GM19238 (cell line): ENCODE measurements at regions not wholly inside any gene's neighbourhood (a gene's known extent, or its start where the extent isn't known, plus 50 kb on each side); places are given as distances from the start of the nearest gene placed in this dataset.
"Not testable (repeated sequence)": the region's sequence is repeated elsewhere in the genome, so short reads cannot be mapped to it uniquely, and the experiment has no call there.

Experiments used
- DNase-seq: peaks from one replicate; pipeline ENCODE4 v3.0.0; 2011; ENCODE audit warnings: low spot score; ENCODE audit not compliant: insufficient read length

GRCh38 chr7:12456506-12456905 lies 52.8 kb upstream of the VWDE start:
- no peak for DNase-seq

- DNase-seq = peak; percentile 16
Measured at GRCh38 chr7:12458520-12459131, 55.0 kb upstream of the VWDE start.

DNA sequence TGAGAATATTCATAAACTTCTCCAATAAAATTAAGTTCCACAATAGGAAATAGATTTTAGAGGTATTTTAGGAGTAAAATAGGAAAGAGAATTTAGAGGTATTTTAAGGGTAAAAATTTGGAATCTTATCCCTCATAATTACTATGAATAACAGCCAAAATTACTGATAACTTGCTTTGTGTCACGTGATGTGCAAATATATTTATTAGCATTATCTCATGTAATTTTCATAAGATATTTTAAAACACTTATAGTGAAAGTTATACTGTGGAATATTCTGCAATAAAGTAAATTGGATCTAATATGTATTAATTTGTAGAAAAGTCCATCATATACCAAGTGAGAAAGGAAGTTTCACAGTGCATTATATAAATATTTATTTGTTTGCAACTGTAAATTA lies 64.2 kb upstream of the VWDE start:
- no peak for DNase-seq

DNA sequence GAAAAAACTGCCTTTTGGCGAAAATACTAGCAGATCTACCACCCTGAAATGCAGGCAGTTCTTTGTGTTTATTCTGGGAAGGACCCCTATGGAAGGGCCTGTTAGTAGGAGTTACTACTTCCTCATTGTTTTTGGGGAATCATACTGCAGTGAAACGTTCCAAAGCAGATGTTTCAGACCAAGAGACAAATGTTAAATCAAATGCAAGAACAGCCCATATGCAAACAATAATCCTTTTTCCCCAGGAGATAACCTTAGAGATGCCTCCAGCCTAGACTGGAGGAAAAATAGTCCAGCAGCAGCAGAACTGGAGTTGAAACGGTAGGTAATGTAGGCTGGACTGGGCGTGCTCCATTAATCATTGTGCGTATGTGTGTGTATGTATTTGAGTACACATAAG lies 65.9 kb upstream of the VWDE start:
- DNase-seq = no peak

DNA sequence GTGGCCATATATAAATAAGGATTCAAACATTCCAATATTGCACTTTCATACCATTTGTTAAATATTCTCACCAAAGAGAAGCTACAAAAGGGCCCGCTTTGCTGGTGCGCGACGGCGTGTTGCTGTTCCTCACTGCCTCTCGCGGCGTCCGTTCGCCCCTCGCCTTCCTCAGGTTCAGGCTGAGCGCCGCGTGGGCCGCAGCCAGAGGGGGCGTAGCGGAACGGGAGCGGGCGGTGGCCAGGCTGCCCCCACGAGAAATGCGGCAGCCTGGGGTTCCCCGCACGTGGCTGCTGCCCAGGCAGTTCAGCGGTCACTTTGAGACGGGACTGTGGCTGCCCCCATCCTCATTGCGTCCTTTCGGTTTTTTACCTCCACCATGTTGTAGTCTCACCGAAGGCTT lies 67.3 kb upstream of the VWDE start:
- no peak for DNase-seq

DNA sequence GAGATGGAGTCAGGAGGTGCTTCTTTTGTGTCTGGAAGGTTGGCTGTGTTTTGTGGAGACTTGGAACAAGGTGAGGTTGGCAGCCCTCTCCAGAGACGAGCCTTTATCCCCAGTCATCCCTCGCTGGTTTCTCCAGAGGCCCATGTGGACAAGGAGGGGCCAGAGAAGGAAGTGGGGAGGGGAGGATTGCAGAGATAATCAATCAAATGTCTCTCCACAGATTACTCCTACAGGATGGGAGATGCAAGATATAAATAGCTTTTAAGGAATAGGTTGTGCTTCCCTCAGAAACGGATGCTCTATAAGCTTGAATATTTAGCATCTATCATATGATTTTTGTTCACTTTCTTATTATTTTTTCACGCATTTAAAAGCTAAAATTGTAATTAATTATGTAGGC lies 70.4 kb upstream of the VWDE start:
- DNase-seq = no peak

GRCh38 chr7:12475362-12476063 lies 71.8 kb upstream of the VWDE start:
- no peak for DNase-seq

GRCh38 chr7:12477620-12478019 lies 74.0 kb upstream of the VWDE start:
- no peak for DNase-seq

DNA sequence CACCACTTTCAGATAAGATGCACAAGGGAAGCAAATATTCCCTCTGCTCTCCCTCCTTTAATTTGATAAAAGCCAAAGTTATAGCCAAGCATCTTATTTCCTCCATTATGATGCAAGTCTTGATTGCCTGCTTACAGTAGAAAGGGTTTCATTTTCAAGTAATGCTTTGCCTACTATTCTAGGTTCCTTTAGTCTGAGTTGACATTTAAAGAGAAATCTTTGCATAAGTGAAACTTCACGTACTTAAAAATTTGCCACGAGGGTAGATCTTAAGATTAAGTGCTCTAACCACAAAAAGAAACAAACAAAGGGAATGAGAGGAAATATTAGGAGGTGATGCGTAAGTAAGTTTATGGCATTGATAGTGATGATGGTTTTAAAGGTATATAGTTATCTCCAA lies 78.1 kb upstream of the VWDE start:
- no peak for DNase-seq

- DNase-seq = no peak
Measured at GRCh38 chr7:12485845-12486244, 82.2 kb upstream of the VWDE start.

GRCh38 chr7:12488341-12488740 lies 82.2 kb upstream of the SCIN start:
- no peak for DNase-seq

GRCh38 chr7:12490107-12490688 lies 80.3 kb upstream of the SCIN start:
- DNase-seq = no peak

DNA sequence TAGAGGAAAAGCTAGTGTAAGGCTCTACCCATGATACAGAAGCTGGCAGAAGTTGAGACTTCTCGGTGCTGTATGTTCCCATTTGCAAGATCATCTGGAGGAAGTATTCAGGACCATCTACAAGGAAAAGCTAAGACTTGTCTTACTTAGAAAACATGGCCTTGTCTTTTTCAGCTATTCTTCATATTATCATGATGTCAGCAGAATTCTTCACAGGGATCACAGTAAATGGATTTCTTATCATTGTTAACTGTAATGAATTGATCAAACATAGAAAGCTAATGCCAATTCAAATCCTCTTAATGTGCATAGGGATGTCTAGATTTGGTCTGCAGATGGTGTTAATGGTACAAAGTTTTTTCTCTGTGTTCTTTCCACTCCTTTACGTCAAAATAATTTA lies 79.6 kb upstream of the SCIN start:
- no peak for DNase-seq

DNA sequence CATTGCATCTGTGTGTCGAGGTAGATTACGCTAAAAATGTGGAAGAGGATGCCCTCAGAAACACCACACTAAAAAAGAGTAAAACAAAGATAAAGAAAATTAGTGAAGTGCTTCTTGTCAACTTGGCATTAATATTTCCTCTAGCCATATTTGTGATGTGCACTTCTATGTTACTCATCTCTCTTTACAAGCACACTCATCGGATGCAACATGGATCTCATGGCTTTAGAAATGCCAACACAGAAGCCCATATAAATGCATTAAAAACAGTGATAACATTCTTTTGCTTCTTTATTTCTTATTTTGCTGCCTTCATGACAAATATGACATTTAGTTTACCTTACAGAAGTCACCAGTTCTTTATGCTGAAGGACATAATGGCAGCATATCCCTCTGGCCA lies 79.0 kb upstream of the SCIN start:
- DNase-seq = no peak

- DNase-seq = no peak
Measured at GRCh38 chr7:12493407-12493806, 77.1 kb upstream of the SCIN start.

- DNase-seq = no peak
Measured at GRCh38 chr7:12493863-12494686, 76.4 kb upstream of the SCIN start.

DNA sequence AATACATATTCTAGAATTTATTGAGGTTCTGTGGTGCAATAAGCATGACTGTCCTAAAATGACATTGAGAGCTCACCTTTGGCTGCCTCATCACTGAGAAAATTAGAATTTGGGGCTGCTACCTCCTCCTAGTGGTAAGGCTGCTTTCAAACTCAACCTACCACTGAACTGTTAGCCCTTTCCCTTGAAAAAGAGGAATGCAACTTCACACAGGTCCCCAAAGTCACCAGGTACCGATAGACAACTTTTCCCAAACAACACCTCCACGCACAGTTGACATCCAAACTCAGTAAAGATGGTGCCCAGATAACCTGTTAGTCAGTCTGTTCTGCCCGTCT lies 75.9 kb upstream of the SCIN start:
- DNase-seq = no peak

DNA sequence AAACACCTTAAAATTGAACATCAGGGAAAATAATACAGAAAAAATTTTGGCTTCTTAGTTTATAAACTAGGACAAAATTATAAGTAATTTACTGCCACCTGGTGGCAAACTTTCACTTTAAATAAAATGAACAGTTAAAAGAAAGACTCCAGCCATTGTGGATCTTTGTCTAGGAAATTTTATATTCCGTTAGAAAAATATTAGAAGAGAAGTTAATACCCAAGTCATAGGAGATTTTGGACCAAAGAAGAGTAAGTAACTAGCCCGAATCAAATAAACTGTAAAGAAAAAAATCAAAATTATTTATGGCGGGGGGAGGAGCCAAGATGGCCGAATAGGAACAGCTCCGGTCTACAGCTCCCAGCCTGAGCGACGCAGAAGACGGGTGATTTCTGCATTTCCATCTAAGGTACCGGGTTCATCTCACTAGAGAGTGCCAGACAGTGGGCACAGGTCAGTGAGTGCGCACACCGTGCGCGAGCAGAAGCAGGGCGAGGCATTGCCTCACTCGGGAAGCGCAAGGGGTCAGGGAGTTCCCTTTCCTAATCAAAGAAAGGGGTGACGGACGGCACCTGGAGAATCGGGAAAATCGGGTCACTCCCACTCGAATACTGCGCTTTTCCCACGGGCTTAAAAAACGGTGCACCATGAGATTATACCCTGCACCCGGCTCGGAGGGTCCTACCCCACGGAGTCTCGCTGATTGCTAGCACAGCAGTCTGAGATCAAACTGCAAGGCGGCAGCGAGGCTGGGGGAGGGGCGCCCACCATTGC lies 73.4 kb upstream of the SCIN start:
- DNase-seq = not testable (repeated sequence)

DNA sequence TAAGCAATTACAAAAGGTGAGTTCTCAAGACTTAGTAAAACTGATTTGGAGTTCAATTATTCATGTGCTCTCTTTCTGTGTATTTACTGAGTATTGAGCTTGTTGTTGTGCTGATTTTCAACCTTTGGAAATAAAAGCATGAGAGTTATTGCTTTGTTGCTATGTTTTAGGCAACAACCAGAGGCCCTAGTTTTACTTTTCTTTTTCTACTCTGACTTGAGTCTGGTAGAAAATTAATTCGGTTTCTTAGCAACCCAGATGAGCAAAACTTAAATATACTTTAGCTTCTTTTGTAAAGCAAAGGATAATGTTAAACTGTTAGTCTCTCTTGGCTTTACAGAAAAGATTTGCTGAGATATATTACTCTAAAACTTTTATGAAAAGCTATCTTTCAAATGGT lies 66.4 kb upstream of the SCIN start:
- no peak for DNase-seq

- DNase-seq = no peak
Measured at GRCh38 chr7:12508005-12508404, 62.5 kb upstream of the SCIN start.

GRCh38 chr7:12508554-12508953 lies 62.0 kb upstream of the SCIN start:
- no peak for DNase-seq

DNA sequence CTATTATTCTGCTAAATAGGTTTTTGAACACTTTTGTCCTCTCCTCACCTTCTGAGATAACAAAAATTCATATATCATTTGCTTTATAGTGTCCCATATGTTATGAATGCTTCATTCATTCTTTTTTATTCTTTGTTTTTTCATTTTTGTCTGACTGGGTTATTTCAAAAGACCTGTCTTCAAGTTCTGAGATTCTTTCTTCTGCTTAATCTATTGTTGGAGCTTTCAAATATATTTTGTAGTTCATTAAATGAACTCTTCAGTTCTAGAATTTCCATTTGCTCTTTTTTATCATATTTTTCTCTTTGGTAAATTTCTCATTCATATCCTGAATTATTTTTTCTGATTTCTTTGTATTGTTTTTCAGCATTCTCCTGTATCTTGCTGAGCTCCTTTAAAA lies 53.1 kb upstream of the SCIN start:
- no peak for DNase-seq
